ENCODE measurements at regions not wholly inside any gene's neighbourhood (a gene's known extent, or its start where the extent isn't known, plus 50 kb on each side); places are given as distances from the start of the nearest gene placed in this dataset.

GRCh38 chr1:234535763-234536515, 57.0 kb upstream of the TARBP1 start:
- peak; percentile 70 for DNase-seq

GRCh38 chr1:234535218-234535617, 56.2 kb upstream of the TARBP1 start:
- no peak for DNase-seq

- DNase-seq: peak; percentile 83
Observed at GRCh38 chr1:234533975-234534876, 55.2 kb upstream of the TARBP1 start.

GRCh38 chr1:234533034-234533891, 54.3 kb upstream of the TARBP1 start:
- peak; percentile 65 for DNase-seq

- DNase-seq: peak; percentile 72
Observed at GRCh38 chr1:234532503-234532922, 53.5 kb upstream of the TARBP1 start.

- DNase-seq: peak; percentile 72
Observed at GRCh38 chr1:234531151-234531635, 52.2 kb upstream of the TARBP1 start.

GRCh38 chr1:234530672-234531071, 51.7 kb upstream of the TARBP1 start:
- DNase-seq: no peak

- DNase-seq: no peak
Observed at GRCh38 chr1:234529950-234530237, 50.9 kb upstream of the TARBP1 start.

- DNase-seq: no peak
Observed at GRCh38 chr1:234529095-234529949, 50.3 kb upstream of the TARBP1 start.
